ENCODE measurements at regions not wholly inside any gene's neighbourhood (a gene's known extent, or its start where the extent isn't known, plus 50 kb on each side); places are given as distances from the start of the nearest gene placed in this dataset.

DNA sequence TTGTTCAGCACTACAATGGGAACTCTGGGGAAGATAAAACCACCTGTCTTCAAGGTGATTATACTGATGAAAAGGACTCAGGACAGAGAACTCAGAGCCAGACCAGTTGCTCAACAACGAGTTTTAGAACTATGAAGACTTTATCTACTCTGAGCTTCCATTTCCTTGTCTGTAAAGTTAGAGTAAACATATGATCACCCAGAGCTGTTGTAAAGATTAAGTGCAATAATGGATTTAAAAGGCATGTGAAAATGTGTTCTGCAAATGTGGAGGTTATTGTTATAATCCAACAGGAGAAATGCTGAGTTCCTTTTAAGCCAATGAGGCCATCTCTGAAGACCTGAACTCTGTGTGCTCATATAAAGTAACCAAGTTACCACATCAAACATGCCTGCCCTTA is 139.7 kb upstream of the CMC1 start:
- TF ChIP-seq, protein P1, sequence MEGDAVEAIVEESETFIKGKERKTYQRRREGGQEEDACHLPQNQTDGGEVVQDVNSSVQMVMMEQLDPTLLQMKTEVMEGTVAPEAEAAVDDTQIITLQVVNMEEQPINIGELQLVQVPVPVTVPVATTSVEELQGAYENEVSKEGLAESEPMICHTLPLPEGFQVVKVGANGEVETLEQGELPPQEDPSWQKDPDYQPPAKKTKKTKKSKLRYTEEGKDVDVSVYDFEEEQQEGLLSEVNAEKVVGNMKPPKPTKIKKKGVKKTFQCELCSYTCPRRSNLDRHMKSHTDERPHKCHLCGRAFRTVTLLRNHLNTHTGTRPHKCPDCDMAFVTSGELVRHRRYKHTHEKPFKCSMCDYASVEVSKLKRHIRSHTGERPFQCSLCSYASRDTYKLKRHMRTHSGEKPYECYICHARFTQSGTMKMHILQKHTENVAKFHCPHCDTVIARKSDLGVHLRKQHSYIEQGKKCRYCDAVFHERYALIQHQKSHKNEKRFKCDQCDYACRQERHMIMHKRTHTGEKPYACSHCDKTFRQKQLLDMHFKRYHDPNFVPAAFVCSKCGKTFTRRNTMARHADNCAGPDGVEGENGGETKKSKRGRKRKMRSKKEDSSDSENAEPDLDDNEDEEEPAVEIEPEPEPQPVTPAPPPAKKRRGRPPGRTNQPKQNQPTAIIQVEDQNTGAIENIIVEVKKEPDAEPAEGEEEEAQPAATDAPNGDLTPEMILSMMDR (IDR thresholded peaks at IDR 0.05), result no peak
- TF ChIP-seq POLR2A (IDR thresholded peaks at IDR 0.05), result no peak
- TF ChIP-seq EP300 (IDR thresholded peaks at IDR 0.05), result no peak
- TF ChIP-seq POLR2AphosphoS5 (IDR thresholded peaks at IDR 0.05), result no peak
